Body of pancreas (tissue), 4 donors: ENCODE measurements at regions not wholly inside any gene's neighbourhood (a gene's known extent, or its start where the extent isn't known, plus 50 kb on each side); places are given as distances from the start of the nearest gene placed in this dataset.
"Not testable (repeated sequence)": the region's sequence is repeated elsewhere in the genome, so short reads cannot be mapped to it uniquely, and the experiment has no call there.

ENCODE experiments used
- ATAC-seq: fragments of 150-250 bp; one replicate; pipeline ENCODE4 v1.9.1; 2016
- DNase-seq, 4 donors: peaks; one replicate each; pipeline ENCODE4 v3.0.0-alpha.2; 2019
- H3K27ac ChIP-seq, 4 donors: fragments of 200-600 bp; sonication (generic); 1 replicate in 3 of 4; 2 replicates in 1 of 4; pipeline versions ENCODE4 v1.5.1 to v1.6.1; 2016 to 2019; ENCODE audit warnings: mild to moderate bottlenecking in 1 of 4, mixed read lengths in 1 of 4, moderate library complexity in 1 of 4
- H3K27me3 ChIP-seq, 2 donors: fragments of 200-600 bp; sonication (generic); one replicate each; pipeline ENCODE4 v1.6.0; 2016; ENCODE audit warnings: mild to moderate bottlenecking in 1 of 2
- H3K36me3 ChIP-seq, 2 donors: fragments of 200-600 bp; sonication (generic); replicated peaks in 1 of 2; 2 replicates each; pipeline ENCODE4 v1.5.1; 2016; ENCODE audit warnings: low read depth in 2 of 2; ENCODE audit not compliant: insufficient read depth in 1 of 2
- H3K4me1 ChIP-seq: fragments of 200-600 bp; sonication (generic); one replicate; pipeline ENCODE4 v1.6.0; 2016
- H3K4me3 ChIP-seq, 2 donors: fragments of 200-600 bp; sonication (generic); 1 replicate in 1 of 2; 2 replicates in 1 of 2; pipeline ENCODE4 v1.5.1; 2016 to 2019
- H3K9me3 ChIP-seq, 3 donors: fragments of 200-600 bp; sonication (generic); 1 replicate in 2 of 3; 2 replicates in 1 of 3; pipeline ENCODE4 v1.5.1; 2016
- CTCF ChIP-seq, 7 experiments: fragments of 450-650 bp in 4 of 7; fragments of 200-600 bp in 3 of 7; sonication (generic) in 3 of 7; IDR thresholded peaks; one replicate each; pipeline ENCODE4 v1.5.1; 2016 to 2019; ENCODE audit warnings: antibody characterized with exemption in 7 of 7
- POLR2A ChIP-seq, 3 donors: fragments of 450-650 bp; IDR thresholded peaks; one replicate each; pipeline ENCODE4 v1.6.1; 2016; ENCODE audit warnings: antibody characterized with exemption in 3 of 3, mild to moderate bottlenecking in 2 of 3
- WGBS, 2 donors: methylation state at CpG; one replicate each; pipeline ENCODE4 v1.1.5; 2017; 5-methylcytosine and 5-hydroxymethylcytosine counted together
- intact Hi-C: fragments of 100-400 bp; cut with DNase I; formaldehyde crosslinking; loops from one replicate; pipeline ENCODE4 v1.15.1; 2023

- Histone ChIP-seq H3K9me3 (no peaks in the 10 kb centered on the region), H3K4me3 (no peak overlapping the region), H3K4me1 (no peaks in the 10 kb centered on the region), H3K27me3 (no peaks in the 10 kb centered on the region), H3K36me3 (no peaks in the 10 kb centered on the region), H3K27ac (no peak overlapping the region)
- ATAC-seq: no peak
- TF ChIP-seq POLR2A (IDR thresholded peaks at IDR 0.05) (no peak), CTCF (IDR thresholded peaks at IDR 0.05) (no peak)
- no peak for DNase-seq
- WGBS, 2 donors: 35 to 48% methylated on average over 3 of the region's 3 CpGs
- intact Hi-C loops: no loop called here
Observed at GRCh38 chr12:94841177-94841576, 162.3 kb downstream of the NDUFA12 start.

- DNase-seq: no peak
- no peaks in the 10 kb centered on the region for H3K9me3 ChIP-seq
- no peak overlapping the region for H3K27ac ChIP-seq
- no peaks in the 10 kb centered on the region for H3K36me3 ChIP-seq
- 88% methylated on average over 5 of the region's 5 CpGs for WGBS, 2 donors
- ATAC-seq: no peak
- H3K4me3 ChIP-seq: no peak overlapping the region
- no peak for TF ChIP-seq CTCF (IDR thresholded peaks at IDR 0.05)
- no peak for TF ChIP-seq POLR2A (IDR thresholded peaks at IDR 0.05)
- intact Hi-C loops: no loop called here
- H3K4me1 ChIP-seq: no peaks in the 10 kb centered on the region
- H3K27me3 ChIP-seq: no peaks in the 10 kb centered on the region
Observed at GRCh38 chr12:94839347-94839746, 164.2 kb downstream of the NDUFA12 start.

- DNase-seq, H3K36me3 ChIP-seq, H3K27me3 ChIP-seq, H3K9me3 ChIP-seq, H3K27ac ChIP-seq, H3K4me1 ChIP-seq, H3K4me3 ChIP-seq, intact Hi-C loops: not testable (repeated sequence)
- WGBS, 2 donors: 70 to 77% methylated on average over 13 of the region's 13 CpGs
- peak; percentile 42 for ATAC-seq
Observed at GRCh38 chr12:94836952-94837670, 166.4 kb downstream of the NDUFA12 start.

- no peaks in the 10 kb centered on the region for H3K27me3 ChIP-seq
- H3K4me1 ChIP-seq: no peaks in the 10 kb centered on the region
- 84% methylated on average over 14 of the region's 14 CpGs for WGBS, 2 donors
- H3K4me3 ChIP-seq: no peak overlapping the region
- no peaks in the 10 kb centered on the region for H3K36me3 ChIP-seq
- DNase-seq (no peak), ATAC-seq (no peak)
- H3K27ac ChIP-seq: no peak overlapping the region
- H3K9me3 ChIP-seq: no peaks in the 10 kb centered on the region
- TF ChIP-seq POLR2A (IDR thresholded peaks at IDR 0.05) (no peak), CTCF (IDR thresholded peaks at IDR 0.05) (no peak)
- intact Hi-C loops: no loop called here
Observed at GRCh38 chr12:94834036-94834625, 169.4 kb downstream of the NDUFA12 start.

GRCh38 chr12:94832780-94833681 lies 170.5 kb downstream of the NDUFA12 start:
- H3K4me1 ChIP-seq: no peaks in the 10 kb centered on the region
- no peak overlapping the region for H3K27ac ChIP-seq
- no peaks in the 10 kb centered on the region for H3K27me3 ChIP-seq
- intact Hi-C loops: no loop called here
- no peaks in the 10 kb centered on the region for H3K36me3 ChIP-seq
- 55 to 67% methylated on average over 15 of the region's 15 CpGs for WGBS, 2 donors
- no peak for TF ChIP-seq POLR2A (IDR thresholded peaks at IDR 0.05)
- no peak for TF ChIP-seq CTCF (IDR thresholded peaks at IDR 0.05)
- no peaks in the 10 kb centered on the region for H3K9me3 ChIP-seq
- H3K4me3 ChIP-seq: no peak overlapping the region
- DNase-seq (peak in 1 of 4 donors; percentile 13), ATAC-seq (no peak)
